ENCODE measurements at regions not wholly inside any gene's neighbourhood (a gene's known extent, or its start where the extent isn't known, plus 50 kb on each side); places are given as distances from the start of the nearest gene placed in this dataset.
A peak's percentile ranks its signal among the peaks of the same experiment; 100 is the strongest.
"Not testable (repeated sequence)": the region's sequence is repeated elsewhere in the genome, so short reads cannot be mapped to it uniquely, and the experiment has no call there.

- Mint-ChIP-seq H3K4me3 (no peak overlapping the region), H3K27me3 (ENCODE audit: low read depth) (peaks cover 4% of the 10 kb centered on the region), H3K27ac (no peak overlapping the region), H3K4me1 (peaks cover 2% of the 10 kb centered on the region), H3K36me3 (no peaks in the 10 kb centered on the region), H3K9me3 (no peaks in the 10 kb centered on the region)
- no peak for DNase-seq (ENCODE audit: low spot score in 2 of 2, unreplicated experiment in 2 of 2)
- TF ChIP-seq CTCF (IDR thresholded peaks at IDR 0.05; ENCODE audit: unreplicated experiment), result peak; percentile 15
These were observed 63.8 kb upstream of the RALY start for GRCh38 chr20:33929917-33930316.

- Mint-ChIP-seq H3K36me3 (no peaks in the 10 kb centered on the region), H3K9me3 (no peaks in the 10 kb centered on the region), H3K27ac (no peak overlapping the region), H3K4me1 (no peaks in the 10 kb centered on the region), H3K27me3 (ENCODE audit: low read depth) (peaks cover 2% of the 10 kb centered on the region), H3K4me3 (no peak overlapping the region)
- TF ChIP-seq CTCF (IDR thresholded peaks at IDR 0.05; ENCODE audit: unreplicated experiment), result no peak
- DNase-seq (ENCODE audit: low spot score in 2 of 2, unreplicated experiment in 2 of 2), result no peak
These were observed 60.2 kb upstream of the RALY start for GRCh38 chr20:33933469-33933909.

- no peak for TF ChIP-seq CTCF (IDR thresholded peaks at IDR 0.05; ENCODE audit: unreplicated experiment)
- Mint-ChIP-seq H3K27me3 (ENCODE audit: low read depth) (no peaks in the 10 kb centered on the region), H3K36me3 (no peaks in the 10 kb centered on the region), H3K9me3 (no peaks in the 10 kb centered on the region), H3K4me1 (no peaks in the 10 kb centered on the region), H3K27ac (no peak overlapping the region), H3K4me3 (no peak overlapping the region)
- no peak for DNase-seq (ENCODE audit: low spot score in 2 of 2, unreplicated experiment in 2 of 2)
These were observed 57.1 kb upstream of the RALY start for GRCh38 chr20:33936656-33937055.

- H3K27me3 Mint-ChIP-seq (ENCODE audit: low read depth); H3K36me3 Mint-ChIP-seq; H3K4me3 Mint-ChIP-seq; DNase-seq (ENCODE audit: low spot score in 2 of 2, unreplicated experiment in 2 of 2); H3K9me3 Mint-ChIP-seq; H3K27ac Mint-ChIP-seq; H3K4me1 Mint-ChIP-seq: not testable (repeated sequence)
These were observed 54.7 kb upstream of the RALY start for GRCh38 chr20:33939031-33939430.

GRCh38 chr20:33940666-33941065 lies 53.0 kb upstream of the RALY start:
- Mint-ChIP-seq H3K27ac (no peak overlapping the region), H3K36me3 (no peaks in the 10 kb centered on the region), H3K9me3 (no peaks in the 10 kb centered on the region), H3K4me1 (peaks cover 2% of the 10 kb centered on the region), H3K27me3 (ENCODE audit: low read depth) (no peaks in the 10 kb centered on the region), H3K4me3 (no peak overlapping the region)
- no peak for DNase-seq (ENCODE audit: low spot score in 2 of 2, unreplicated experiment in 2 of 2)
- no peak for TF ChIP-seq CTCF (IDR thresholded peaks at IDR 0.05; ENCODE audit: unreplicated experiment)
